Liver (tissue), 3 donors: ENCODE measurements at regions not wholly inside any gene's neighbourhood (a gene's known extent, or its start where the extent isn't known, plus 50 kb on each side); places are given as distances from the start of the nearest gene placed in this dataset.

Experiments
- CTCF ChIP-seq: fragments of 150-350 bp; IDR thresholded peaks from 2 replicates; pipeline ENCODE4 v1.5.1; 2017; ENCODE audit warnings: improper control_type of control experiment, low read depth, low read length; ENCODE audit not compliant: missing input control
- EGR1 ChIP-seq, 2 donors: IDR thresholded peaks; 2 replicates each; pipeline ENCODE4 v1.6.1; 2016 to 2018; ENCODE audit warnings: antibody characterized with exemption in 2 of 2, low read depth in 2 of 2
- FOXA1 ChIP-seq: IDR thresholded peaks from 2 replicates; pipeline ENCODE4 v1.6.1; 2016; ENCODE audit warnings: antibody characterized with exemption
- GABPA ChIP-seq, 2 donors: IDR thresholded peaks in 1 of 2; conservative IDR thresholded peaks in 1 of 2; 2 replicates each; pipeline ENCODE4 v1.6.1; 2016; ENCODE audit warnings: antibody characterized with exemption in 2 of 2, mild to moderate bottlenecking in 1 of 2, moderate library complexity in 1 of 2
- HNF4A ChIP-seq, 2 donors: conservative IDR thresholded peaks; 2 replicates each; pipeline ENCODE4 v1.6.1; 2016; ENCODE audit warnings: antibody characterized with exemption in 2 of 2, mild to moderate bottlenecking in 2 of 2
- JUND ChIP-seq, 2 donors: IDR thresholded peaks; 2 replicates each; pipeline ENCODE4 v1.6.1; 2016; ENCODE audit warnings: antibody characterized with exemption in 2 of 2
- NR2F2 ChIP-seq: IDR thresholded peaks from 2 replicates; pipeline ENCODE4 v1.6.1; 2016; ENCODE audit warnings: antibody characterized with exemption
- RAD21 ChIP-seq, 2 donors: IDR thresholded peaks; 2 replicates each; pipeline ENCODE4 v1.6.1; 2016; ENCODE audit warnings: antibody characterized with exemption in 2 of 2, mild to moderate bottlenecking in 2 of 2
- SP1 ChIP-seq: IDR thresholded peaks from 2 replicates; pipeline ENCODE4 v1.6.1; 2018; ENCODE audit warnings: antibody characterized with exemption, mild to moderate bottlenecking
- TAF1 ChIP-seq: conservative IDR thresholded peaks from 2 replicates; pipeline ENCODE4 v1.6.1; 2016; ENCODE audit warnings: antibody characterized with exemption, mild to moderate bottlenecking
- YY1 ChIP-seq: IDR thresholded peaks from 2 replicates; pipeline ENCODE4 v1.6.1; 2016; ENCODE audit warnings: antibody characterized with exemption, mild to moderate bottlenecking
- TF ChIP-seq, protein P1 (sequence below): IDR thresholded peaks from 2 replicates; pipeline ENCODE4 v1.6.1; 2016; ENCODE audit warnings: antibody characterized with exemption
- TF ChIP-seq, protein P2 (sequence below): IDR thresholded peaks from 2 replicates; pipeline ENCODE4 v1.6.1; 2016; ENCODE audit warnings: antibody characterized with exemption
- TF ChIP-seq, protein P3 (sequence below): IDR thresholded peaks from 2 replicates; pipeline ENCODE4 v1.6.1; 2016; ENCODE audit warnings: antibody characterized with exemption, mild to moderate bottlenecking
- donor health status: healthy.
- donor health status: healthy.

- TF ChIP-seq CTCF (no peak), HNF4A (conservative IDR thresholded peaks at IDR 0.05) (no peak), EGR1 (IDR thresholded peaks at IDR 0.05; ENCODE audit: low read depth in 2 of 2) (no peak), FOXA1 (no peak), TAF1 (no peak), JUND (IDR thresholded peaks at IDR 0.05) (no peak), NR2F2 (no peak), RAD21 (IDR thresholded peaks at IDR 0.05) (no peak), GABPA (IDR thresholded peaks at IDR 0.05 in 1 of 2, conservative IDR thresholded peaks at IDR 0.05 in 1 of 2) (no peak), SP1 (no peak), YY1 (no peak)
- TF ChIP-seq, protein P1, sequence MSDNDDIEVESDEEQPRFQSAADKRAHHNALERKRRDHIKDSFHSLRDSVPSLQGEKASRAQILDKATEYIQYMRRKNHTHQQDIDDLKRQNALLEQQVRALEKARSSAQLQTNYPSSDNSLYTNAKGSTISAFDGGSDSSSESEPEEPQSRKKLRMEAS = no peak
- TF ChIP-seq, protein P2, sequence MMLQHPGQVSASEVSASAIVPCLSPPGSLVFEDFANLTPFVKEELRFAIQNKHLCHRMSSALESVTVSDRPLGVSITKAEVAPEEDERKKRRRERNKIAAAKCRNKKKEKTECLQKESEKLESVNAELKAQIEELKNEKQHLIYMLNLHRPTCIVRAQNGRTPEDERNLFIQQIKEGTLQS = no peak
- TF ChIP-seq, protein P3, sequence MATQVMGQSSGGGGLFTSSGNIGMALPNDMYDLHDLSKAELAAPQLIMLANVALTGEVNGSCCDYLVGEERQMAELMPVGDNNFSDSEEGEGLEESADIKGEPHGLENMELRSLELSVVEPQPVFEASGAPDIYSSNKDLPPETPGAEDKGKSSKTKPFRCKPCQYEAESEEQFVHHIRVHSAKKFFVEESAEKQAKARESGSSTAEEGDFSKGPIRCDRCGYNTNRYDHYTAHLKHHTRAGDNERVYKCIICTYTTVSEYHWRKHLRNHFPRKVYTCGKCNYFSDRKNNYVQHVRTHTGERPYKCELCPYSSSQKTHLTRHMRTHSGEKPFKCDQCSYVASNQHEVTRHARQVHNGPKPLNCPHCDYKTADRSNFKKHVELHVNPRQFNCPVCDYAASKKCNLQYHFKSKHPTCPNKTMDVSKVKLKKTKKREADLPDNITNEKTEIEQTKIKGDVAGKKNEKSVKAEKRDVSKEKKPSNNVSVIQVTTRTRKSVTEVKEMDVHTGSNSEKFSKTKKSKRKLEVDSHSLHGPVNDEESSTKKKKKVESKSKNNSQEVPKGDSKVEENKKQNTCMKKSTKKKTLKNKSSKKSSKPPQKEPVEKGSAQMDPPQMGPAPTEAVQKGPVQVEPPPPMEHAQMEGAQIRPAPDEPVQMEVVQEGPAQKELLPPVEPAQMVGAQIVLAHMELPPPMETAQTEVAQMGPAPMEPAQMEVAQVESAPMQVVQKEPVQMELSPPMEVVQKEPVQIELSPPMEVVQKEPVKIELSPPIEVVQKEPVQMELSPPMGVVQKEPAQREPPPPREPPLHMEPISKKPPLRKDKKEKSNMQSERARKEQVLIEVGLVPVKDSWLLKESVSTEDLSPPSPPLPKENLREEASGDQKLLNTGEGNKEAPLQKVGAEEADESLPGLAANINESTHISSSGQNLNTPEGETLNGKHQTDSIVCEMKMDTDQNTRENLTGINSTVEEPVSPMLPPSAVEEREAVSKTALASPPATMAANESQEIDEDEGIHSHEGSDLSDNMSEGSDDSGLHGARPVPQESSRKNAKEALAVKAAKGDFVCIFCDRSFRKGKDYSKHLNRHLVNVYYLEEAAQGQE = no peak
These were observed 182.4 kb downstream of the DIRAS2 start for GRCh38 chr9:90460220-90460619.
